Ovary (tissue), 7 donors: ENCODE measurements at regions not wholly inside any gene's neighbourhood (a gene's known extent, or its start where the extent isn't known, plus 50 kb on each side); places are given as distances from the start of the nearest gene placed in this dataset.

ENCODE experiments used
- DNase-seq, 5 donors: peaks; one replicate each; pipeline ENCODE4 v3.0.0-alpha.2; 2019 to 2020
- H3K27ac ChIP-seq, 2 donors: fragments of 200-600 bp; one replicate each; pipeline versions ENCODE4 v1.5.1 to v1.8.0; 2019 to 2022
- H3K27me3 ChIP-seq: fragments of 200-600 bp; one replicate; pipeline ENCODE4 v1.8.0; 2022
- H3K36me3 ChIP-seq: fragments of 200-600 bp; sonication (generic); one replicate; pipeline ENCODE4 v1.5.1; 2019
- H3K4me1 ChIP-seq: one replicate; pipeline ENCODE4 v1.8.1; 2013; ENCODE audit warnings: mild to moderate bottlenecking, moderate library complexity; ENCODE audit not compliant: insufficient read depth
- H3K4me3 ChIP-seq: fragments of 200-600 bp; sonication (generic); one replicate; pipeline ENCODE4 v1.5.1; 2017
- H3K9me3 ChIP-seq, 2 donors: fragments of 200-600 bp in 1 of 2; sonication (generic) in 1 of 2; one replicate each; pipeline versions ENCODE4 v1.5.1 to v1.8.1; 2013 to 2019; ENCODE audit warnings: mild to moderate bottlenecking in 1 of 2, moderate library complexity in 1 of 2
- CTCF ChIP-seq, 3 donors: fragments of 450-650 bp in 2 of 3; fragments of 200-600 bp in 1 of 3; IDR thresholded peaks; one replicate each; pipeline versions ENCODE4 v1.5.1 to v1.8.0; 2016 to 2022; ENCODE audit warnings: antibody characterized with exemption in 3 of 3, mild to moderate bottlenecking in 1 of 3
- EP300 ChIP-seq: sonication (generic); formaldehyde crosslinking; IDR thresholded peaks from one replicate; pipeline ENCODE4 v1.6.1; 2017; ENCODE audit warnings: antibody characterized with exemption
- POLR2A ChIP-seq: fragments of 450-650 bp; IDR thresholded peaks from one replicate; pipeline ENCODE4 v1.6.1; 2017; ENCODE audit warnings: antibody characterized with exemption, mild to moderate bottlenecking, moderate library complexity
- WGBS, 3 donors: extraction: QIAGEN DNeasy Blood & Tissue Kit in 1 of 3; methylation state at CpG; one replicate each; pipeline versions ENCODE4 v1.1.5 to v1.1.7; 2013 to 2017; 5-methylcytosine and 5-hydroxymethylcytosine counted together
- intact Hi-C, 4 donors: fragments of 100-400 bp; cut with DNase I; formaldehyde crosslinking; loops; one replicate each; pipeline versions ENCODE4 v1.11.0 to v1.15.1; 2022 to 2023
- donor health status: DM: no; HTN: no; CAD: no; lungs with moderate emphysema.
- donor health status: DM: no; HTN: no; CAD: no.
- donor health status: Bipolar disorder and iron deficiency.
- donor health status: DM: no; HTN: no; CAD: no.
- donor health status: DM: yes; HTN: yes; CAD: no.

DNA sequence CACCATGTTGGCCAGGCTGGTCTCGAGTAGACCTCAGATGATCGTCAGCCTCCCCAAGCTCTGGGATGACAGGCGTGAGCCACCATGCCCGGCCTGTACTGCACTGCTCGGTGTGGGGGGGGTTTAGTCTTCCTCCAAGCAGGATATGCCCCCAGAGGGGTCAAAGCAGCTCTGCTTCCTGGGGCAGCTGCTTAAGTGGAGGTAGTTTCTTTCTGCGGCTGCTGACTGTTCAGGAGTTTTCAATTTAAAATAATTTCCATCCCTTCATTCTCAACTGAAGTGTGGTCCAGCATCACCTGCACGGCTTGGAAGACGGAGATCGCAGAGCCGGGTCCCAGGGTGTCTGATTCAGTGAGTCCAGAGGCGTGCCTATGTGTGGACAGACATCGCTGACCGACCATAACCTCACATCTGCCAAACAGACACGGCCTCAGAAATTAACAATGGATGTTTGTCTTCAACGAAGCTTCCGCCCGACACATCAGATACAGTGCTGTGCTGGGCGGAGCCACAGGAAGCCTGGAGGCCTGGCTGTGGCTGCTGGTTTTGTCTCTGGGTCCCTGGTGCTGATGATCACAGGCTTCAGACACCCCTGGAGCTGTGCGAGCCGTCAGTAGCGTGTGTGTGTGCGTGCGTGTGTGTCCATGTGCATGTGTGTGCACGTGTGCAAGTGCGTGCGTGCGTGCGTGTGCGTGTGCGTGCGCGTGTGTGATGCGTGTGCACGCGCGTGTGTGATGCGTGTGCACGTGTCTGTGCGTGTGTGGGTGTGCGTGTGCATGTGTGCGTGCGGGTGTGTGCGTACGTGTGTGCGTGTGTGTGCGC, 226.5 kb upstream of the PITRM1 start:
- Histone ChIP-seq H3K4me3 (no peak overlapping the region), H3K9me3 (no peaks in the 10 kb centered on the region), H3K36me3 (no peaks in the 10 kb centered on the region), H3K4me1 (no peaks in the 10 kb centered on the region), H3K27ac (no peak overlapping the region), H3K27me3 (no peaks in the 10 kb centered on the region)
- intact Hi-C loops = no loop called here
- 91 to 92% (median 92%) methylated on average over 46 of the region's 46 CpGs for WGBS, 3 donors
- no peak for DNase-seq
- TF ChIP-seq CTCF (IDR thresholded peaks at IDR 0.05) (no peak), POLR2A (no peak), EP300 (no peak)

- Histone ChIP-seq H3K36me3 (no peaks in the 10 kb centered on the region), H3K4me1 (no peaks in the 10 kb centered on the region), H3K27ac (no peak overlapping the region), H3K4me3 (no peak overlapping the region), H3K9me3 (no peaks in the 10 kb centered on the region), H3K27me3 (no peaks in the 10 kb centered on the region)
- no peak for DNase-seq
- intact Hi-C loops = no loop called here
- TF ChIP-seq POLR2A (no peak), EP300 (no peak), CTCF (IDR thresholded peaks at IDR 0.05) (no peak)
- WGBS, 3 donors = 86 to 89% (median 88%) methylated on average over 23 of the region's 23 CpGs
These were observed 225.3 kb upstream of the PITRM1 start for GRCh38 chr10:3397846-3398245.

- H3K4me1 ChIP-seq = no peaks in the 10 kb centered on the region
- no peak overlapping the region for H3K27ac ChIP-seq
- WGBS, 3 donors = 80 to 87% (median 83%) methylated on average over 4 of the region's 4 CpGs
- H3K9me3 ChIP-seq = no peaks in the 10 kb centered on the region
- H3K27me3 ChIP-seq = no peaks in the 10 kb centered on the region
- H3K36me3 ChIP-seq = no peaks in the 10 kb centered on the region
- H3K4me3 ChIP-seq = no peak overlapping the region
- intact Hi-C loops = no loop called here
- DNase-seq = no peak
- no peak for TF ChIP-seq CTCF (IDR thresholded peaks at IDR 0.05)
- no peak for TF ChIP-seq EP300
- no peak for TF ChIP-seq POLR2A
These were observed 224.6 kb upstream of the PITRM1 start for GRCh38 chr10:3397231-3397630.

GRCh38 chr10:3396116-3396515, 223.5 kb upstream of the PITRM1 start:
- WGBS, 3 donors = 79 to 83% (median 82%) methylated on average over 10 of the region's 10 CpGs
- Histone ChIP-seq H3K4me1 (no peaks in the 10 kb centered on the region), H3K4me3 (no peak overlapping the region), H3K36me3 (no peaks in the 10 kb centered on the region), H3K27ac (no peak overlapping the region), H3K27me3 (no peaks in the 10 kb centered on the region), H3K9me3 (no peaks in the 10 kb centered on the region)
- TF ChIP-seq POLR2A (no peak), EP300 (no peak), CTCF (IDR thresholded peaks at IDR 0.05) (no peak)
- intact Hi-C loops = no loop called here
- DNase-seq = no peak
